ENCODE measurements at regions not wholly inside any gene's neighbourhood (a gene's known extent, or its start where the extent isn't known, plus 50 kb on each side); places are given as distances from the start of the nearest gene placed in this dataset.
"Not testable (repeated sequence)": the region's sequence is repeated elsewhere in the genome, so short reads cannot be mapped to it uniquely, and the experiment has no call there.

DNA sequence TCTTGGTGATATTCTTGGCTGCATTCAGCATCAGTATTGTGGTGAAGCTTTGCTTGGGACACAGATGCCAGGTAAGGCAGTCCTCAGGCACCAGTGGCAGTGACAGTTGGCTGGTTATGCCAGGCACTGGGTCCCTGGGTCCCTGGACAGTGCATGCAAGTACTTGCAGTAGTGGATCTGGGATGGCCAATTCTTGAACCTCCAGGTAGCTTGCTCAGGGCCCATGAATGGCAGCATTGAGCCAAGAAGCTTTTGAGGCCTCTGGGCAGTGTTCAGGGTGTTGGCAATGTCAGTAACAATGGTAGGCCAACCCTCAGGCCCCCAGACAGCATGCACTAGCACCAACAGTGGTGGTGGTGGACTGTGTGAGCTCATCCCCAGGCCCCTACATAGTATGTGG is 106.8 kb upstream of the ANXA10 start:
- no peak overlapping the region for H3K9ac ChIP-seq (ENCODE audit: insufficient read length, low read depth)
- H3K9me3 ChIP-seq (ENCODE audit: insufficient read depth, low read length) = no peaks in the 10 kb centered on the region
- no peaks in the 10 kb centered on the region for H3K4me1 ChIP-seq (ENCODE audit: insufficient read depth, insufficient read length)
- no peaks in the 10 kb centered on the region for H3K36me3 ChIP-seq (ENCODE audit: insufficient read depth, insufficient read length, low read length)
- DNase-seq (ENCODE audit: low read depth, low spot score) = no peak
- H3K27me3 ChIP-seq (ENCODE audit: insufficient read depth, insufficient read length) = no peaks in the 10 kb centered on the region
- TF ChIP-seq YY1 (IDR thresholded peaks at IDR 0.05; ENCODE audit: insufficient read depth, insufficient read length) (no peak), ZNF274 (IDR thresholded peaks at IDR 0.05; ENCODE audit: low read depth, low read length) (no peak)
- H3K4me3 ChIP-seq (ENCODE audit: insufficient read length, low read depth) = no peak overlapping the region

DNA sequence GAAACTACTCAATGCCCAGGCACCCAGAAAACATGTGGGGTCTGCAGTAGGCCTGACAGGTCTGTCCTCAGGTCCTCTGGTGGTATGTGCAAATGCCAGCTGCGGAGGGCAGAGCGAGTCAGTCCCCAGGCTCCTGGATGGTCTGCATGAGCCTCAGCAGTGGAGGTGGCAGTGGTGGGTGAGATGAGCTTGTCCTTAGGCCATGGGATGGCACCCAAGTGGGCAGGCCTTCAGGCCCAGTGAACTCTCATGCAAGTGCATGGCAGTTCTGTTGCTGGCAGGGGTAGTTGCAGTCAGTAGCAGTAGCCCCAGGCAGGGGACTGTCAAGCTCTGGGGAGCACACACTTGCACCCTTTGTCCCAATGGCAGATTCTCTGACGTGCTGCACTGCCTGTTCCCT is 106.3 kb upstream of the ANXA10 start:
- TF ChIP-seq ZNF274 (IDR thresholded peaks at IDR 0.05; ENCODE audit: low read depth, low read length) (no peak), YY1 (IDR thresholded peaks at IDR 0.05; ENCODE audit: insufficient read depth, insufficient read length) (no peak), SUZ12 (IDR thresholded peaks at IDR 0.05; ENCODE audit: extremely low read depth, insufficient read depth, insufficient read length) (no peak)
- no peak overlapping the region for H3K9ac ChIP-seq (ENCODE audit: insufficient read length, low read depth)
- H3K4me1 ChIP-seq (ENCODE audit: insufficient read depth, insufficient read length) = no peaks in the 10 kb centered on the region
- no peak for DNase-seq (ENCODE audit: low read depth, low spot score)
- H3K27me3 ChIP-seq (ENCODE audit: insufficient read depth, insufficient read length) = no peaks in the 10 kb centered on the region
- H3K36me3 ChIP-seq (ENCODE audit: insufficient read depth, insufficient read length, low read length) = no peaks in the 10 kb centered on the region
- no peak overlapping the region for H3K4me3 ChIP-seq (ENCODE audit: insufficient read length, low read depth)
- no peaks in the 10 kb centered on the region for H3K9me3 ChIP-seq (ENCODE audit: insufficient read depth, low read length)

DNA sequence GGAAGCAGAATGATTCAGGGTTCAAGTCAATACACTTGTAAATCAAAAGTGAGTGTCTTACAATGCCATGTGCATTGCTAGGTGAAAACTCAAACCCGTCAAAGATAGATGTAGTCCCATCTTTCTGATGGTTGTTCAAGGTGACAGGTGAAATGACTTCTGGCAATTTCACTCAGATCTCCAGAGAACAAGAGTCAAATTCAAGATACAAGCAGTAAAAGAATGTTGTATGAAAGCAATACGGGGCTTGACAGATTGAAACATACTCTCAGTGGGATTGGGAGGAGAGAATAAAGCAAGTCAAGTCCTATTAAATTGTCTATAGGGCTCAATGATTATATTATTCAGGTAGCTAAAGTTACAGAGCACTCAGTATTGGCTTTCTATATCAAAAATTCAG is 105.1 kb upstream of the ANXA10 start:
- Histone ChIP-seq H3K27me3 (ENCODE audit: insufficient read depth, insufficient read length) (no peaks in the 10 kb centered on the region), H3K4me3 (ENCODE audit: insufficient read length, low read depth) (no peak overlapping the region), H3K36me3 (ENCODE audit: insufficient read depth, insufficient read length, low read length) (no peaks in the 10 kb centered on the region), H3K9me3 (ENCODE audit: insufficient read depth, low read length) (no peaks in the 10 kb centered on the region), H3K4me1 (ENCODE audit: insufficient read depth, insufficient read length) (no peaks in the 10 kb centered on the region), H3K9ac (ENCODE audit: insufficient read length, low read depth) (no peak overlapping the region)
- DNase-seq (ENCODE audit: low read depth, low spot score) = no peak
- no peak for TF ChIP-seq SUZ12 (IDR thresholded peaks at IDR 0.05; ENCODE audit: extremely low read depth, insufficient read depth, insufficient read length)
- TF ChIP-seq YY1 (IDR thresholded peaks at IDR 0.05; ENCODE audit: insufficient read depth, insufficient read length) = no peak
- no peak for TF ChIP-seq ZNF274 (IDR thresholded peaks at IDR 0.05; ENCODE audit: low read depth, low read length)

DNA sequence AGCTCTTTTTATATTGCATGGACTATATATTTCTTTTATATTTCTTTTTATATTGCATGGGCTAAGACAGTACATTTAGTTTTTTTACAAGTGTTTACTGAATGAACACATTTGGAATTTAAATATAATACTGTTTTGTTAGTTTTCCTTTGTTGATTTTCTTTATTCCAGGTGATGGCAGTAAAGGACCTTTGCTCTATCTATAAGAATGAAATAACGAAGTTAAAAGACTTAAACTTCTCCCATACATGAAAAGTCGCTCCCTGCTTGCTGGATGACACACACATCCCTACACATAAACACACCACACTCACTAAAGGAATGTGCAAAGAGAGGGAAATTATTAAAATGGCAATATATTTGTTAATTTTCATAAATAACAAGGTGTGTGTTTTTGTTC is 102.5 kb upstream of the ANXA10 start:
- no peak for TF ChIP-seq SUZ12 (IDR thresholded peaks at IDR 0.05; ENCODE audit: extremely low read depth, insufficient read depth, insufficient read length)
- no peak for TF ChIP-seq YY1 (IDR thresholded peaks at IDR 0.05; ENCODE audit: insufficient read depth, insufficient read length)
- no peak for TF ChIP-seq ZNF274 (IDR thresholded peaks at IDR 0.05; ENCODE audit: low read depth, low read length)
- no peak overlapping the region for H3K4me3 ChIP-seq (ENCODE audit: insufficient read length, low read depth)
- H3K9me3 ChIP-seq (ENCODE audit: insufficient read depth, low read length) = no peaks in the 10 kb centered on the region
- no peaks in the 10 kb centered on the region for H3K27me3 ChIP-seq (ENCODE audit: insufficient read depth, insufficient read length)
- H3K36me3 ChIP-seq (ENCODE audit: insufficient read depth, insufficient read length, low read length) = no peaks in the 10 kb centered on the region
- DNase-seq (ENCODE audit: low read depth, low spot score) = no peak
- H3K4me1 ChIP-seq (ENCODE audit: insufficient read depth, insufficient read length) = no peaks in the 10 kb centered on the region
- H3K9ac ChIP-seq (ENCODE audit: insufficient read length, low read depth) = no peak overlapping the region

DNA sequence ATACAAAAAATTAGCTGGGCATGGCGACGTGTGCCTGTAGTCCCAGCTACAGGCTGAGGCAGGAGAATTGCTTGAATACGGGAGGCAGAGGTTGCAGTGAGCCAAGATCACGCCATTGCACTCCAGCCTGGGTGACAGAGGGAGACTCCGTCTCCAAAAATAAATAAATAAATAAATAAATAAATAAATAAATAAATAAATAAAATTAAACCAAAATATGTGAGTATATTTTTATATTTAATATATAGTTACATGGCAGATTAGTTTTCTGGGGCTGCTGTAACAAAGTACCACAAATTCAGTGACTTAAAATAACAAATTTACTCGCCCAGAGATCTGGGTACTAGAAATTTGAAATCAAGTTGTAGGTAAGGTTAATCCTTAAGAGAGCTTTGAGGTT is 84.2 kb upstream of the ANXA10 start:
- not testable (repeated sequence) for H3K4me1 ChIP-seq (ENCODE audit: insufficient read depth, insufficient read length); H3K36me3 ChIP-seq (ENCODE audit: insufficient read depth, insufficient read length, low read length); H3K9me3 ChIP-seq (ENCODE audit: insufficient read depth, low read length); H3K4me3 ChIP-seq (ENCODE audit: insufficient read length, low read depth); DNase-seq (ENCODE audit: low read depth, low spot score); H3K27me3 ChIP-seq (ENCODE audit: insufficient read depth, insufficient read length); H3K9ac ChIP-seq (ENCODE audit: insufficient read length, low read depth)

DNA sequence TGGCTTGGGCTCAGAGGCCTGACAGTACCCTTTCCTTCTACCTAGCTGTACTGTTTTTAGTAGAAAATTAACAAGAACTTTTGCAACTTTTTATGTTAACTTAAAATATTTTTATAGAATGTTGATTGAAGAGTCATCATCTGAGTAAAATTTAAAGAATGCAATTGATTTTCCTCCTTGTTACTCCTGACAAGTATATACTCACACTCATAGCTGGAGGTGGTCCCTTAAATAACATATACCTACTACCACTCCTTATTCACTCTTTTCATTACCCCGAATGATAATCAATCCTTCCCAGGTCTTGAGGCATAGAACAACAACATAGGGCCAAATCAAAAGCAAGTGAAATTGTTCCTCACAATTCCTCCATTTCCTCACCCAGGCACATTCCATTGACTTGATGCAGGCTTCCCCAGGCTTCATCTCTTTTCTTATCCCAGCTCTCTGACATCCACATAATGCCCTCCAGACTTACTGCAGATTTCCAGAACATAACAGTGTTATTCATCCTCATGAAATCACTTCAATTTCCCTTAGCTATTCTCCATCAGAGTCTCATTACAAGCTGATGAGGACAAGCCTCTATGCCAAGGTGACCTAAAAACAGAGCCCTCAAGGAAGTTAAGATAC is 73.2 kb upstream of the ANXA10 start:
- TF ChIP-seq SUZ12 (IDR thresholded peaks at IDR 0.05; ENCODE audit: extremely low read depth, insufficient read depth, insufficient read length) (no peak), ZNF274 (IDR thresholded peaks at IDR 0.05; ENCODE audit: low read depth, low read length) (no peak), YY1 (IDR thresholded peaks at IDR 0.05; ENCODE audit: insufficient read depth, insufficient read length) (no peak)
- H3K4me1 ChIP-seq (ENCODE audit: insufficient read depth, insufficient read length) = no peaks in the 10 kb centered on the region
- no peak for DNase-seq (ENCODE audit: low read depth, low spot score)

DNA sequence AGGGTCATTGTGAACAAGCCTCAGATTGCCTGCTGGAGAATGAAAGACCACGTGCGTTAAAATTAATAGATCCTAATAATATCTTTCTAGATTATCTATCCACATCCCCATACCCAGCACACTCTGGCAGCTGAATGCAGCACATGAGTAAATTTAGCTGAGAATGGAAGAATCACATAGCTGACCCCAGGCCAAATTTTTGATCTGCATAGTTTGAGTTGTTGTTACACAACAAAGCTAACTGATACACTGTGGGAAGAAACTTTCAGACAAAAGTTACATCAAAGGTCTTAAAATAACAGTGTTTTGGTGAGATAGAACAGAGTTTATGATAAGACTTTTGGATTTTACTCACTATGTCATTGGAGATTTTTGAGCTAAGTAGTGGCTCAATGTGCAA is 72.4 kb upstream of the ANXA10 start:
- no peak for TF ChIP-seq YY1 (IDR thresholded peaks at IDR 0.05; ENCODE audit: insufficient read depth, insufficient read length)
- TF ChIP-seq ZNF274 (IDR thresholded peaks at IDR 0.05; ENCODE audit: low read depth, low read length) = no peak
- no peak for TF ChIP-seq SUZ12 (IDR thresholded peaks at IDR 0.05; ENCODE audit: extremely low read depth, insufficient read depth, insufficient read length)
- Histone ChIP-seq H3K4me3 (ENCODE audit: insufficient read length, low read depth) (no peak overlapping the region), H3K9me3 (ENCODE audit: insufficient read depth, low read length) (peaks cover 9% of the 10 kb centered on the region; the same call in 1 of the 2 replicates), H3K4me1 (ENCODE audit: insufficient read depth, insufficient read length) (no peaks in the 10 kb centered on the region), H3K36me3 (ENCODE audit: insufficient read depth, insufficient read length, low read length) (no peaks in the 10 kb centered on the region), H3K9ac (ENCODE audit: insufficient read length, low read depth) (no peak overlapping the region), H3K27me3 (ENCODE audit: insufficient read depth, insufficient read length) (no peaks in the 10 kb centered on the region)
- DNase-seq (ENCODE audit: low read depth, low spot score) = no peak

More for the DNA sequence above, 73.2 kb upstream of the ANXA10 start:
- Histone ChIP-seq H3K9ac (ENCODE audit: insufficient read length, low read depth) (no peak overlapping the region), H3K27me3 (ENCODE audit: insufficient read depth, insufficient read length) (no peaks in the 10 kb centered on the region), H3K4me3 (ENCODE audit: insufficient read length, low read depth) (no peak overlapping the region), H3K36me3 (ENCODE audit: insufficient read depth, insufficient read length, low read length) (no peaks in the 10 kb centered on the region), H3K9me3 (ENCODE audit: insufficient read depth, low read length) (peaks cover 9% of the 10 kb centered on the region; the same call in 1 of the 2 replicates)

DNA sequence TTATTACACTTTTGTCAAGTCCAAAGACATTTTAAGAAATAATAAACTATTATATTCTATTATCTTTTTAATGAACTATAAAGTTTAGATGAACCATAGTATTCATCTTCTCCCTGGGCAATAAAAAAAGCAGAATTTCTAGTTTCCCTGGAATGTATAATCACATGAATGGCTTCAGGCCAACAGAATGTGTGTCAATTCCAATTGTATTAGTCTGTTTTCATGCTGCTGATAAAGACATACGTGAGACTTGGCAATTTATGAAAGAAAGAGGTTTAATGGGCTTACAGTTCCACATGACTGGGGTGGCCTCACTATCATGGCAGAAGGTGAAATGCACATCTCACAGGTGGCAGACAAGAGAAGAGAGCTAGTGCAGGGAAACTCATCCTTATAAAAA is 70.7 kb upstream of the ANXA10 start:
- peaks cover 9% of the 10 kb centered on the region; the same call in 1 of the 2 replicates for H3K9me3 ChIP-seq (ENCODE audit: insufficient read depth, low read length)
- H3K36me3 ChIP-seq (ENCODE audit: insufficient read depth, insufficient read length, low read length) = no peaks in the 10 kb centered on the region
- TF ChIP-seq ZNF274 (IDR thresholded peaks at IDR 0.05; ENCODE audit: low read depth, low read length) = no peak
- no peak for TF ChIP-seq YY1 (IDR thresholded peaks at IDR 0.05; ENCODE audit: insufficient read depth, insufficient read length)
- no peak for TF ChIP-seq SUZ12 (IDR thresholded peaks at IDR 0.05; ENCODE audit: extremely low read depth, insufficient read depth, insufficient read length)
- H3K4me1 ChIP-seq (ENCODE audit: insufficient read depth, insufficient read length) = no peaks in the 10 kb centered on the region
- DNase-seq (ENCODE audit: low read depth, low spot score) = no peak
- no peak overlapping the region for H3K4me3 ChIP-seq (ENCODE audit: insufficient read length, low read depth)
- H3K9ac ChIP-seq (ENCODE audit: insufficient read length, low read depth) = no peak overlapping the region
- H3K27me3 ChIP-seq (ENCODE audit: insufficient read depth, insufficient read length) = no peaks in the 10 kb centered on the region
